Panc1 (cell line): ENCODE measurements at regions not wholly inside any gene's neighbourhood (a gene's known extent, or its start where the extent isn't known, plus 50 kb on each side); places are given as distances from the start of the nearest gene placed in this dataset.
"Not testable (repeated sequence)": the region's sequence is repeated elsewhere in the genome, so short reads cannot be mapped to it uniquely, and the experiment has no call there.

Source experiments
- CTCF ChIP-seq: fragments of 450-650 bp; IDR thresholded peaks from 2 replicates; pipeline ENCODE4 v1.5.1; 2017; ENCODE audit warnings: mild to moderate bottlenecking
- POLR2AphosphoS5 ChIP-seq: IDR thresholded peaks from 2 replicates; pipeline ENCODE4 v1.6.1; 2012; ENCODE audit warnings: mild to moderate bottlenecking, low read depth, low read length, moderate library complexity
- TCF7L2 ChIP-seq: IDR thresholded peaks from 2 replicates; pipeline ENCODE4 v1.6.1; 2011; ENCODE audit warnings: mild to moderate bottlenecking, low read depth, low read length, inconsistent platforms

GRCh38 chr3:82373833-82374232 is 612.4 kb upstream of the GBE1 start:
- not testable (repeated sequence) for TF ChIP-seq TCF7L2, CTCF, POLR2AphosphoS5
